DOHH2 (cell line): ENCODE measurements at regions not wholly inside any gene's neighbourhood (a gene's known extent, or its start where the extent isn't known, plus 50 kb on each side); places are given as distances from the start of the nearest gene placed in this dataset.

Source experiments
- H3F3A ChIP-seq: fragments of 200-600 bp; sonication (generic), shearing (Covaris generic); 2 replicates; pipeline ENCODE4 v1.6.0; 2016; ENCODE audit warnings: antibody characterized with exemption, mild to moderate bottlenecking; ENCODE audit not compliant: control insufficient read depth, insufficient read depth
- H3K27ac ChIP-seq: fragments of 200-600 bp; sonication (generic); 2 replicates; pipeline ENCODE4 v1.5.1; 2014; ENCODE audit warnings: low read depth, mild to moderate bottlenecking, low read length, moderate library complexity
- H3K27me3 ChIP-seq: fragments of 200-600 bp; sonication (generic); 2 replicates; pipeline ENCODE4 v1.6.1; 2014; ENCODE audit warnings: mild to moderate bottlenecking, low read length, mixed read lengths; ENCODE audit not compliant: control insufficient read depth
- H3K36me3 ChIP-seq: fragments of 200-600 bp; sonication (generic); 2 replicates; pipeline ENCODE4 v1.6.1; 2014; ENCODE audit warnings: mild to moderate bottlenecking, low read length, moderate library complexity, mixed read lengths; ENCODE audit not compliant: control insufficient read depth
- H3K4me1 ChIP-seq: fragments of 200-600 bp; sonication (generic); 2 replicates; pipeline ENCODE4 v1.6.1; 2014; ENCODE audit warnings: mild to moderate bottlenecking, low read length, mixed read lengths; ENCODE audit not compliant: control insufficient read depth
- H3K4me2 ChIP-seq: fragments of 200-600 bp; sonication (generic); 2 replicates; pipeline ENCODE4 v1.6.0; 2014; ENCODE audit warnings: mild to moderate bottlenecking, low read length, moderate library complexity
- H3K4me3 ChIP-seq: fragments of 200-600 bp; sonication (generic); 2 replicates; pipeline ENCODE4 v1.5.1; 2014; ENCODE audit warnings: mild to moderate bottlenecking, low read length, mixed read lengths
- H3K79me2 ChIP-seq: fragments of 200-600 bp; sonication (generic); 2 replicates; pipeline ENCODE4 v1.6.1; 2014; ENCODE audit warnings: mild to moderate bottlenecking, low read length, mixed read lengths; ENCODE audit not compliant: control insufficient read depth
- H3K9me2 ChIP-seq: fragments of 200-600 bp; sonication (generic); replicated peaks from 2 replicates; pipeline ENCODE4 v1.6.1; 2014; ENCODE audit warnings: mild to moderate bottlenecking, low read length, mixed read lengths; ENCODE audit not compliant: control insufficient read depth
- H3K9me3 ChIP-seq: fragments of 200-600 bp; sonication (generic); 2 replicates; pipeline ENCODE4 v1.6.1; 2014; ENCODE audit warnings: antibody characterized with exemption, low read length, mixed read lengths; ENCODE audit not compliant: control insufficient read depth, insufficient read depth
- H4K20me1 ChIP-seq: fragments of 200-600 bp; sonication (generic); 2 replicates; pipeline ENCODE4 v1.6.0; 2014; ENCODE audit warnings: low read depth, mild to moderate bottlenecking, antibody characterized with exemption, low read length, moderate library complexity; ENCODE audit not compliant: control insufficient read depth, insufficient read depth
- EZH2phosphoT487 ChIP-seq: fragments of 200-600 bp; sonication (generic); IDR thresholded peaks from 2 replicates; pipeline ENCODE4 v1.6.1; 2017; ENCODE audit warnings: borderline replicate concordance, mild to moderate bottlenecking, antibody characterized with exemption, low read length, moderate library complexity, mixed read lengths
- TF ChIP-seq, protein P1 (sequence below): fragments of 200-600 bp; sonication (generic); IDR thresholded peaks from one replicate; pipeline ENCODE4 v1.5.1; 2014; ENCODE audit warnings: antibody characterized with exemption, mild to moderate bottlenecking, low read depth, low read length; ENCODE audit not compliant: poor library complexity, severe bottlenecking

DNA sequence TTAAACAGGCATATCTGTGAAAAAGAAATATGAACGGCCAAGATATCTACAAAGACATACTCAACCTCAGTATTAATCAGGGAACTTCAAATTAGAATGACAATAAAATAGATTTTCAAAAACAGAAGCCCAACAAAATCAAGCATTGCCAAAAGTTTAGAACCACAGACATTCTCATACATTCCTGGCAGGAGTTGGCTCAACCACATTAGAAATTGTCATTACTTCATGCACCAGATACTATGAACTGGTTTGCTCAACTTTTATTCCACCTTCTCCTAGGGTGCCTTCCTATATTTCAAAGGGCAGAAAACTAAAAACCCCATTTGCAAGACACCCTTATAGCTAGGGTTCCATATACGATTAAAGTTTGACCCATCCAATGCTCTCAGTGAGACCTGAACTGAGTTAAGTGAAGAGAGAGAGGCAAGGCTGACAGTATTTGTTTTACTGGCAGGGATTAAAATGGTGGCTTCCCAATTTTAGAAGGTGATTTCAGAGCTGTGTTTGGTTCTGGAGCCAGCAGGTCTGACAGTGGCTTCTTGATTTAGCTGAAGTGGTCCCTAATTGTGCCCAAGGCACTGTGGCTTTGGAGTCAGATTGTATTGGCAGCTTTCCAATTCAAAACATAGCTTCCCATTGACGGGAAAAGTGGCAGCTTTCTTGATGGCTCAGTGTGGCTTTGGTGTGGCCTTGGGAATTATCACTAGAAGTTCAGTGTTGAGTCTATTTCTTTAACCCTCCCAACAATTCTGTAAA is 77.1 kb upstream of the CDYL start:
- no peak overlapping the region for H3K4me2 ChIP-seq
- no peaks in the 10 kb centered on the region for H3K9me2 ChIP-seq
- no peaks in the 10 kb centered on the region for H3K4me1 ChIP-seq
- H3K36me3 ChIP-seq = no peaks in the 10 kb centered on the region
- TF ChIP-seq EZH2phosphoT487 = no peak
- TF ChIP-seq, protein P1, sequence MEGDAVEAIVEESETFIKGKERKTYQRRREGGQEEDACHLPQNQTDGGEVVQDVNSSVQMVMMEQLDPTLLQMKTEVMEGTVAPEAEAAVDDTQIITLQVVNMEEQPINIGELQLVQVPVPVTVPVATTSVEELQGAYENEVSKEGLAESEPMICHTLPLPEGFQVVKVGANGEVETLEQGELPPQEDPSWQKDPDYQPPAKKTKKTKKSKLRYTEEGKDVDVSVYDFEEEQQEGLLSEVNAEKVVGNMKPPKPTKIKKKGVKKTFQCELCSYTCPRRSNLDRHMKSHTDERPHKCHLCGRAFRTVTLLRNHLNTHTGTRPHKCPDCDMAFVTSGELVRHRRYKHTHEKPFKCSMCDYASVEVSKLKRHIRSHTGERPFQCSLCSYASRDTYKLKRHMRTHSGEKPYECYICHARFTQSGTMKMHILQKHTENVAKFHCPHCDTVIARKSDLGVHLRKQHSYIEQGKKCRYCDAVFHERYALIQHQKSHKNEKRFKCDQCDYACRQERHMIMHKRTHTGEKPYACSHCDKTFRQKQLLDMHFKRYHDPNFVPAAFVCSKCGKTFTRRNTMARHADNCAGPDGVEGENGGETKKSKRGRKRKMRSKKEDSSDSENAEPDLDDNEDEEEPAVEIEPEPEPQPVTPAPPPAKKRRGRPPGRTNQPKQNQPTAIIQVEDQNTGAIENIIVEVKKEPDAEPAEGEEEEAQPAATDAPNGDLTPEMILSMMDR = no peak
- no peak overlapping the region for H3K27ac ChIP-seq
- no peaks in the 10 kb centered on the region for H3K27me3 ChIP-seq
- H3K9me3 ChIP-seq = no peaks in the 10 kb centered on the region
- no peaks in the 10 kb centered on the region for H3K79me2 ChIP-seq
- H3K4me3 ChIP-seq = no peak overlapping the region
- H4K20me1 ChIP-seq = no peaks in the 10 kb centered on the region
- H3F3A ChIP-seq = no peaks in the 10 kb centered on the region

DNA sequence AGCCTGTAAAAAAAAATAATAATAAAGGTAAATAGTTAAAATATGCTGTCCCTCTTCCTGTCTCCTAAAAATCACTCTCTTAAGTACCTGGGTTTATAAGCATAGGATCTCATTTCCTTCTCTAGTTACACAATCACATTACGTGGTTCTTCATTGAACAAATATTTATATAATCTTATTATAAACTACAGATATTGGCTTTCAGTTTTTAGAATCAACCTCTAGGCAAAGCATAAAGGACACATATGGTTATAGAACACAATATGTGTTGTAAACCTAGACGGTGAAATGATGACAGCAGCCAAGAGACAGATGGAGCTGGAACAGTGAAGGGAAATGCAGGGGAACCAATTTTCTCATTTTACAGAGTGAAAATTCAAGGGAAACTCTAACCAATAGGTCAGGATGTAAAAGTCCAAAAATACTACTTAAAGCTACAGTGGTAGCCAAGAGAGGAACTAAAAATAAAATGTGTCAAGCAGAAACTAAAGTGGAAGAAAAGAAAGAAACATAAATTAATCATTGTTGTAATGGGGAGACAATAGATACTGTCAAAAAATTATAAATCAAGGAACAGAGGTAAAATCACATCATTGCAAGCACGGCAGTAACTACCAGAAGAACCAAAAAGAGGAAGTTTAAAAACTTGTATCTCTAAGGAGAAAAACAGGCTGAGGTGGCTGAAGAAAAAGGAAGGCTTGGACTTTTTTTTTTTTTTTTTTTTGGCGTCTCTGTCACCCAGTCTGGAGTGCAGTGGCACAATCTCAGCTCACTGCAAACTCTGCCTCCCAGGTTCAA is 82.8 kb upstream of the CDYL start:
- H4K20me1 ChIP-seq = no peaks in the 10 kb centered on the region
- H3K4me3 ChIP-seq = no peak overlapping the region
- H3K9me2 ChIP-seq = no peaks in the 10 kb centered on the region
- H3K79me2 ChIP-seq = no peaks in the 10 kb centered on the region
- H3K27me3 ChIP-seq = no peaks in the 10 kb centered on the region
- no peak for TF ChIP-seq EZH2phosphoT487
- TF ChIP-seq, protein P1 = no peak
- H3K36me3 ChIP-seq = no peaks in the 10 kb centered on the region
- no peaks in the 10 kb centered on the region for H3K9me3 ChIP-seq
- H3K4me1 ChIP-seq = no peaks in the 10 kb centered on the region
- H3K4me2 ChIP-seq = no peak overlapping the region
- no peak overlapping the region for H3K27ac ChIP-seq
- H3F3A ChIP-seq = no peaks in the 10 kb centered on the region

DNA sequence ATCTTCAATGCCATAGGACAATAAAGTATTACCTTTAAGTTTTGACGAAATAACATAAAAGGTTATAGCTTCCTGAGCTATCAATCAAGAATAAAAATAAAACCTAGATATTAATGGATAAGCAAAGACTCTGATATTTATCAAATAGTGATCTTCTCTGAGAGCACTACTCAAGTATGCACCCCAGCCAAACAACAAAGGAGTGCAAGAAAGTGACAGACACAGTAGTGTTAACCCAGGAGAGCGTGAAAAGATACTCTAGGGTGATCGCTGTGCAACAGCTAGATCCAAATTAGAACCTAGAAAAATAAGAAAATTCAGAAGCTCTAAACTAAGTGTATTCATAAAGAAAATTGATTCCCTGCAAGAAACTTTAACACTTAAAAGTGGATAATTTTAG is 83.5 kb upstream of the CDYL start:
- H3K4me2 ChIP-seq = no peak overlapping the region
- no peaks in the 10 kb centered on the region for H3F3A ChIP-seq
- H3K79me2 ChIP-seq = no peaks in the 10 kb centered on the region
- no peaks in the 10 kb centered on the region for H3K36me3 ChIP-seq
- no peak overlapping the region for H3K27ac ChIP-seq
- no peaks in the 10 kb centered on the region for H4K20me1 ChIP-seq
- H3K4me1 ChIP-seq = no peaks in the 10 kb centered on the region
- H3K9me3 ChIP-seq = no peaks in the 10 kb centered on the region
- no peaks in the 10 kb centered on the region; the same call in 1 of the 2 replicates for H3K27me3 ChIP-seq
- H3K4me3 ChIP-seq = no peak overlapping the region
- H3K9me2 ChIP-seq = no peaks in the 10 kb centered on the region
- TF ChIP-seq, protein P1 = no peak
